Stimulated activated CD4-positive, alpha-beta T cell treated with anti-CD3 and anti-CD28 coated beads, Interleukin-4, amount 100 ng/mL, for 1 hour (primary cell): ENCODE measurements at regions not wholly inside any gene's neighbourhood (a gene's known extent, or its start where the extent isn't known, plus 50 kb on each side); places are given as distances from the start of the nearest gene placed in this dataset.
"Not testable (repeated sequence)": the region's sequence is repeated elsewhere in the genome, so short reads cannot be mapped to it uniquely, and the experiment has no call there.

Experiments
- DNase-seq: peaks from one replicate; pipeline ENCODE4 v3.0.0-alpha.2; 2020

GRCh38 chr7:56449762-56450161, 333.5 kb upstream of the NUPR2 start:
- DNase-seq = no peak

- no peak for DNase-seq
These were observed 331.9 kb upstream of the NUPR2 start for GRCh38 chr7:56447864-56448693.

DNA sequence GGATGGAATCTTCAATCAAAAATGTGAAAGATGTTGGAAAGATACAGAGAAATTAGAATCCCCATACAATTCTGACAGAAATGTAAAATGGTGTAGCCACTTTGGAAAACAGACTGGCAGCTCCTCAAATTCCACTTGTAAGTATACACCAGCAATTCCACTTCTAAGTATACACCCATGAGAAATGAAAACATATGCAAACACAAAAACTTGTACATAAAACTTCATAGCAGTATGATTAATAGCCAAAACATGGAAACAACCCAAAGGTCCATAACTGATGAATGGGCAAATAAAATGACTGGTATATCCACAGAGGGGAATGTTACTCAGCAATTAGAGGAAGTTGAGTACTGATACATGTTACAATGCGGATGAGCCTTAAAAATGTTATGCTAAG, 304.3 kb upstream of the NUPR2 start:
- DNase-seq = not testable (repeated sequence)

DNA sequence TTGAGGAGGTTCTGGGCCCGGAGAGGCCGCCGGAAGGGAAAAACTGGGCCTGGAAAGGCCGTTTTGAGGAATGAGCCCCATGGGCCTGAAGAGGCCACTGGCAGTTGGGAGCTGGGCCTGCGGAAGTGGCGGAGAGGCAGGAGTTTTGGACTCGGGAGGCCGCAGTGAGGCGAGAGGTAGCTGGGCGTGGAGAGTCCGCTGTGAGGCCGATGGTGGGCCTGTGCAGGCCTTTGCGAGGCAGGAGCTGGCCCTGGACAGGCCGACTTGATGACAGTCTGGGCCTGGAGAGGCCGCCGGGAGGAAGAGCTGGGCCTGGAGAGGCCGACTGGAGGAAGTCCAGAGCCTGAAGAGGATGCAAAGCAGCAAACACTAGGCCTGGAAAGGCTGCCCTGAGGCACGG, 259.0 kb upstream of the NUPR2 start:
- DNase-seq = no peak

DNA sequence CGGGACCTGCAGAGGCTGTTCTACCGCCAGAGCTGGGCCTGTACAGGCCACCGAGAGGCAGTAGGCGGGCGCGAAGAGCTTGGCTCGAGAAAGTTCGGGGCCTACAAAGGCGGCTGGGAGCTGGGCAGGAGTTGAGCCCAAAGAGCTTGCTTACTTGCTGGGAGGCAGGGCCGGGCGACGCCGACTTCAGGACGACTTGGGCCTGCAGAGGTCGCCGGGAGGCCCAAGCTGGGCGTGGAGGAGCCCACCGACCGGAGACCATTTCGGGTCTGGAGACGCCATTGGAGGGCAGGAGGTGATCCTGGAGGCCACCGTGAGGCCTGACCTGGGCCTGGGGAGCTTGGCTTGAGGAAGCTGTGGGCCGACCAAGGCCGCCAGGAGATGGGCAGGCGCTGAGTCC, 258.4 kb upstream of the NUPR2 start:
- DNase-seq = not testable (repeated sequence)

DNA sequence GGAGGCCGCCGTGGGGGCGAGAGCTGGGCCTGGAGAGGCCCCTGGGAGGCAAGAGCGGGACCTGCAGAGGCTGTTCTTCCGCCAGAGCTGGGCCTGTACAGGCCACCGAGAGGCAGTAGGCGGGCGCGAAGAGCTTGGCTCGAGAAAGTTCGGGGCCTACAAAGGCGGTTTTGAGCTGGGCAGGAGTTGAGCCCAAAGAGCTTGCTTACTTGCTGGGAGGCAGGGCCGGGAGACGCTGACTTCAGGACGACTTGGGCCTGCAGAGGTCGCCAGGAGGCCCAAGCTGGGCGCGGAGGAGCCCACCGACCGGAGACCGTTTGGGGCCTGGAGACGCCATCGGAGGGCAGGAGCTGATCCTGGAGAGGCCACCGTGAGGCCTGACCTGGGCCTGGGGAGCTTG, 257.1 kb upstream of the NUPR2 start:
- DNase-seq = peak; percentile 10

GRCh38 chr7:56371792-56372191, 255.6 kb upstream of the NUPR2 start:
- peak; percentile 14 for DNase-seq

DNA sequence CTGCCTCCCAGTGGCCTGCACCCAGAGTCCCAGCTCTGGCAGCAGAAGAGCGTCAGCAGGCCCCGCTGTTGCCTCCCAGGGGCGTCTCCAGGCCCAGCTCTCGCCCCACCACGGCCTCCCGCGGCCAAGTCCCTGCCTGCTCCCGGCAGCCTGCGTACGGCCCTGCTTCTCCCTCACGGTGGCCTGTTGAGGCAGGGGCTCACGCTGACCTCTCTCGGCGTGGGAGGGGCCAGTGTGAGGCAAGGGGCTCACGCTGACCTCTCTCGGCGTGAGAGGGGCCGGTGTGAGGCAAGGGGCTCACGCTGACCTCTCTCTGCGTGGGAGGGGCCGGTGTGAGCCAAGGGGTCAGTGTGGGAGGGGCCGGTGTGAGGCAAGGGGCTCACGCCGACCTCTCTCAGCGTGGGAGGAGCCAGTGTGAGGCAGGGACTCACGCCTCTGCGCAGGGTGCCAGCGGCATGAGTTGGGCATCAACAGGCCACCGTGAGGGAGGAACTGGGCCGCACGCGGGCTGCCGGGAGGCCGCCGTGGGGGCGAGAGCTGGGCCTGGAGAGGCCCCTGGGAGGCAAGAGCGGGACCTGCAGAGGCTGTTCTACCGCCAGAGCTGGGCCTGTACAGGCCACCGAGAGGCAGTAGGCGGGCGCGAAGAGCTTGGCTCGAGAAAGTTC, 254.1 kb upstream of the NUPR2 start:
- DNase-seq = not testable (repeated sequence)

DNA sequence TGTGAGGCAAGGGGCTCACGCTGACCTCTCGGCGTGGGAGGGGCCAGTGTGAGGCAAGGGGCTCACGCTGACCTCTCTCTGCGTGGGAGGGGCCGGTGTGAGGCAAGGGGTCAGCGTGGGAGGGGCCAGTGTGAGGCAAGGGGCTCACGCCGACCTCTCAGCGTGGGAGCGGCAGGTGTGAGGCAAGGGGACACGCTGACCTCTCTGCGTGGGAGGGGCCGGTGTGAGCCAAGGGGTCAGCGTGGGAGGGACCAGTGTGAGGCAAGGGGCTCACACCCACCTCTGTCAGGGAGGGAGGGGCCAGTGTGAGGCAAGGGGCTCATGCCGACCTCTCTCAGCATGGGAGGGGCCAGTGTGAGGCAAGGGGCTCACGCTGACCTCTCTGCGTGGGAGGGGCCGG, 251.7 kb upstream of the NUPR2 start:
- not testable (repeated sequence) for DNase-seq

DNA sequence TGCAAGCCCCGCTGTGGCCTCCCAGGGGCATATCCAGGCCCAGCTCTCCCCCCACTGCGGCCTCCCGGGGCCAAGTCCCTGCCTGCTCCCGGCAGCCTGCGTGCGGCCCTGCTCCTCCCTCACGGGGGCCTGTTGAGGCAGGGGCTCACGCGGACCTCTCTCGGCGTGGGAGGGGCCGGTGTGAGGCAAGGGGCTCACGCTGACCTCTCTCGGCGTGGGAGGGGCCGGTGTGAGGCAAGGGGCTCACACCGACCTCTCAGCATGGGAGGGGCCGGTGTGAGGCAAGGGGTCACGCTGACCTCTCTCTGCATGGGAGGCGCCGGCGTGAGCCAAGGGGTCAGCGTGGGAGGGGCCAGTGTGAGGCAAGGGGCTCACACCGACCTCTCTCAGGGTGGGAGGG, 251.2 kb upstream of the NUPR2 start:
- not testable (repeated sequence) for DNase-seq

- not testable (repeated sequence) for DNase-seq
These were observed 250.5 kb upstream of the NUPR2 start for GRCh38 chr7:56366701-56367100.

- DNase-seq = not testable (repeated sequence)
These were observed 236.4 kb upstream of the NUPR2 start for GRCh38 chr7:56352576-56352975.

DNA sequence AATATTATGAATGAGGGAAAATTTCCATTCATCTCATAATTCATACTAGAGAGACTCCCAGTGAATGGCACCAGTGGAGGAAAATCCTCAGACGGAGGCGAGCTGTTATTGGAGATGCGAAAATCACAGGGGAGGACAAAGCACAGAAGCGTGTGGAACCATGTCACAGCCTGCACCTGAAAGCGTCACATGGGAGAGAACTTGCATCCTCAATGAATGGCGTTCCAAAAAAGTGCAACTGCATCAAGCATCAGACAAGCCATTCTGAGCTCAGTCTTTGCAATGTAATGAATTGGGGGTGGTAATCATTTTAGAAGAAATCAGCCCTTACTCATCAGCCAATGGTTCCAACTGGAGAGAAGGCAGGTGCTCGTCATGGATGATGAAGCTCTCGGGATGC, 235.0 kb upstream of the NUPR2 start:
- DNase-seq = not testable (repeated sequence)

DNA sequence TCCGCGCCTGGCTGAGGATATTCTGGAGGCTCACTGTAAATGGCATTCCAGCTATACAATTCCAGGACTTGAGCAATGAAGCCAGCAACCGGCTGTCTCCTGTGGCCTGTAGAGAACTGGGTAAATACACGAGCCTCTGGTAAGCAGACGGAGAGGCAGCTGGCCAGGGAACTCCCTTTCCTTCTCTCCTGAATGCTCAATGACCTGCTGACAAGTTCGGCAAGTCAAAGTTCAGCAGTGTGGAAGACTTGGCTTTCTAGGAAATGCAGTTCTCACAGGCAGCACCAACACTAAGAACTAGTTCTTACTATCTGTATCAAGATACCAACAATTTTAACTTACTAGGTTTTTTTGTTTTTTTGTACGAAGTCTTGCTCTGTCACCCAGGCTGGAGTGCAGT, 232.1 kb upstream of the NUPR2 start:
- not testable (repeated sequence) for DNase-seq

DNA sequence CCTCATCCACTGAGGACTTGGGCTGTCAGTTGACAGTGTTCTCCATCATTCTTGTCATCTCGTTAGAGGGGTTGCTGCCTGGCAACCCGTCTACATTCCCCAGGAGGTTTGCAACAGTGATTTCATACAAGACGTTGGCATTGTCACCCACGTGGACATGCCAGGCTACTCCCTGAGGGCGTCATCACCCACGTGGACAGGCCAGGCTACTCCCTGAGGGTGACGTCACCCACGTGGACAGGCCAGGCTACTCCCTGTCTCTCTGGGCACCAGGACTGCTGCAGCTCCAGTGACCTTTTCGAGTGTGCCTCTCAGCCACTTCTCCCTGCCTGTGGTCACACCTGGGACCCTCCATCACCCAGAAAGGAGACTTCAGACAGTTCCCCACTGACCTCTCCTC, 212.1 kb upstream of the NUPR2 start:
- not testable (repeated sequence) for DNase-seq

DNA sequence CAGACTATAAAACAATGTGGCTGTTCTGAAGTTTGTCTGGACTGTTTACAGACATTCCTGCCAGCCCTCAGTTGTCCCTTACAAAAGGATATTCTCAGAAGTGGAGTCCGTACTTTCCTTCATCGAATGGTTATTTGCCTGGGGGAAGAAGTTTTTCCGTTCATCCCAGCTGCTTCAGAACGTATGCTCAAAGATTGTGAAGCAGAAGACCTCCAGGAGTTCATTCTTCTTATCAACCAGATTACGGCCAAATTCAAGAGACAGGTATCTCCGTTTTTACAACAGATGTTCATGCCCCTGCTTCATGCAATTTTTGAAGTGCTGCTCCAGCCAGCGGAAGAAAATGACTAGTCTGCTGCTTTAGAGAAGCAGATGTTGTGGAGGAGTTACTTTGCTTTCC, 174.3 kb upstream of the NUPR2 start:
- no peak for DNase-seq

- no peak for DNase-seq
These were observed 171.4 kb upstream of the NUPR2 start for GRCh38 chr7:56287429-56288138.

DNA sequence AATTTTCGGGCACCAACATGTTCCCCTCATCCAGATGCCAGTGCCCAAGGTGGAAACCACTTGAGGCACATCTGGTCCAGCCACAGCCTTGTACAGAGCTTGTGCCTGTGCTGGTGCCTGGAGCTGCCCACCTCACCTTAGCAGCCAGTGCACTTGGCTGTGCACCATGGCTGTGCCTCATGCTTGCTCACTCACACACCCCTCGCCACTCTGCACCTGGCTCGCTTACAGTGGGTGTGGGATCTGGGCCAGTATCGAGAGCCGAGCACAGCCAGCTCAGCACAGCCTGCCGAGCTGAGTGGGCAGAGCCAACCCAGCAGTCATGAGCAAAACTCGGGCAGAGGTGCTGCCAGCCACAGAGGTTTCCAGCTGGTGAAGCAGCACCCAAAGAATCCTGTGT, 139.9 kb upstream of the NUPR2 start:
- no peak for DNase-seq

- no peak for DNase-seq
These were observed 133.9 kb upstream of the NUPR2 start for GRCh38 chr7:56250135-56250534.

- DNase-seq = no peak
These were observed 113.4 kb upstream of the NUPR2 start for GRCh38 chr7:56229631-56230030.

DNA sequence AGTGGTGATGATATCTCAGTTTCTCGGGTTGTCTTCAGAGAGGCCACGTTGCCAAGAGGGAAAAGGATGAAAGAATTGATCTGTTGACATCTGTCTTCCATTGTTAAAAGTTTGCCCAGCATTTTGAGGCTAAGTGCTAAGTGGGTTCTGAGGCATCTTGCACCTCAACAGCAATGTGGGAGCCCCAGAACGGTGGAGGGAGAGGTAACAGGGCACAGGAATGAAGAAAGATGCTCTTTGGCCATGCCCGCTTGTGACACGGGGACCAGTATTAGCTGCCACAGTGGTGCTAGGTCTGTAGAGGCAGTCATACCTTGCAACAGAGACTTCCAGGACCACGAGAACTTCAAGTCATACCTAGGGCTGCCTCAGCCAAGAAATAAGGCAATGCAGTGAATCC, 106.6 kb upstream of the NUPR2 start:
- no peak for DNase-seq

GRCh38 chr7:56219017-56219416, 102.8 kb upstream of the NUPR2 start:
- no peak for DNase-seq

GRCh38 chr7:56218510-56218909, 102.3 kb upstream of the NUPR2 start:
- no peak for DNase-seq

DNA sequence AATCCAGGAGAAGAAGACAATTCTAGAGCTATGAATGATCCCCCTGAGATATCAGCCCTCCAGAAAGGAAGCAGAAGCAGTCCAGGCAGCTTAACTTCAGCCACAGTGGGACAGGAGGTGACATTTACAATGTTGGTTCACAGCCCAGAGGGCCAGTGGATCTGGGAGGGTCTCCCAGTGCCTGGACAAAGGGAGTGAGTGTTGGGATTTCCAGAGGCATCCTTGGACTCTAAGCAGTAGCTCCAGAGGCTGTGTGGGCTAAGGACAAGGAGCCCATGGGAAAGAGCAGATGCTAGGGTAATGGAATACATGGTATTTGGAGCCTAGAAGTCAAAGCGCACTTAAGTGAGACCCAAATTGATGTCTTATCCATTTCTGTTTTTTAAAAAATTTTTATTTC, 97.4 kb upstream of the NUPR2 start:
- no peak for DNase-seq
